Caco-2 (cell line): ENCODE measurements at regions not wholly inside any gene's neighbourhood (a gene's known extent, or its start where the extent isn't known, plus 50 kb on each side); places are given as distances from the start of the nearest gene placed in this dataset.

ENCODE experiments used
- BruUV-seq: library from RNA; stranded (reverse); fragments of 400-500 nt; replicated peaks from 2 replicates; lab custom pipeline; 2021; lab: Mats Ljungman, UMichigan
- CTCF ChIA-PET: fragments of 300-600 bp; sonication (Branson Sonifier 250); formaldehyde crosslinking; loops from one replicate; lab custom pipeline; 2022; ENCODE audit warnings: antibody characterized with exemption; lab: Charles Lee
- POLR2A ChIA-PET: fragments of 300-600 bp; sonication (Branson Sonifier 250); formaldehyde crosslinking; loops from one replicate; lab custom pipeline; 2022; ENCODE audit warnings: antibody characterized with exemption; lab: Charles Lee
- DNase-seq, 2 experiments: peaks; one replicate each; pipeline versions ENCODE4 v3.0.0 to v3.0.0-alpha.2; 2020 to 2022
- H3K27me3 ChIP-seq: replicated peaks from 2 replicates; pipeline ENCODE4 v1.6.0; 2011; ENCODE audit warnings: low read length; ENCODE audit not compliant: control insufficient read depth, insufficient read depth
- H3K36me3 ChIP-seq: 2 replicates; pipeline ENCODE4 v1.5.1; 2011; ENCODE audit warnings: low read length; ENCODE audit not compliant: control insufficient read depth, insufficient read depth
- H3K4me1 ChIP-seq: fragments of 250-450 bp; sonication (Bioruptor Pico); 2 replicates; pipeline ENCODE4 v1.5.1; 2020; ENCODE audit warnings: mild to moderate bottlenecking
- H3K4me3 ChIP-seq: 2 replicates; pipeline ENCODE4 v1.5.1; 2011; ENCODE audit warnings: low read depth, mild to moderate bottlenecking, control low read depth, low read length
- H3K9me3 ChIP-seq: fragments of 250-450 bp; sonication (Bioruptor Pico); 2 replicates; pipeline ENCODE4 v1.5.1; 2020; ENCODE audit warnings: mild to moderate bottlenecking, moderate library complexity
- H3K27ac Mint-ChIP-seq: one replicate; pipeline ENCODE4 v1.8.0; 2022; ENCODE audit warnings: mixed read lengths; ENCODE audit not compliant: unreplicated experiment
- H3K27me3 Mint-ChIP-seq: one replicate; pipeline ENCODE4 v1.8.0; 2022; ENCODE audit warnings: mixed read lengths; ENCODE audit not compliant: insufficient read depth, unreplicated experiment
- H3K36me3 Mint-ChIP-seq: one replicate; pipeline ENCODE4 v1.8.0; 2022; ENCODE audit warnings: mild to moderate bottlenecking, mixed read lengths; ENCODE audit not compliant: insufficient read depth, unreplicated experiment
- H3K4me1 Mint-ChIP-seq: one replicate; pipeline ENCODE4 v1.8.0; 2022; ENCODE audit warnings: low read depth, mixed read lengths; ENCODE audit not compliant: unreplicated experiment
- H3K4me3 Mint-ChIP-seq: one replicate; pipeline ENCODE4 v1.8.0; 2022; ENCODE audit warnings: mild to moderate bottlenecking, moderate library complexity, mixed read lengths; ENCODE audit not compliant: unreplicated experiment
- H3K9me3 Mint-ChIP-seq: one replicate; pipeline ENCODE4 v1.8.0; 2022; ENCODE audit warnings: mixed read lengths; ENCODE audit not compliant: unreplicated experiment
- intact Hi-C: fragments of 100-400 bp; cut with micrococcal nuclease; formaldehyde crosslinking; loops from one replicate; pipeline ENCODE4 v1.10.0; 2022; ENCODE audit not compliant: unreplicated experiment
- TF ChIP-seq, protein P1 (sequence below), 2 experiments: fragments of 200-600 bp in 1 of 2; IDR thresholded peaks; 1 replicate in 1 of 2; 2 replicates in 1 of 2; pipeline versions ENCODE4 v1.5.1 to v1.8.0; 2011 to 2022; ENCODE audit warnings: antibody characterized with exemption in 1 of 2, control low read depth in 1 of 2, inconsistent platforms in 1 of 2, low read depth in 1 of 2, low read length in 1 of 2, mild to moderate bottlenecking in 1 of 2, moderate library complexity in 1 of 2; ENCODE audit not compliant: insufficient read depth in 1 of 2, severe bottlenecking in 1 of 2, unreplicated experiment in 1 of 2

DNA sequence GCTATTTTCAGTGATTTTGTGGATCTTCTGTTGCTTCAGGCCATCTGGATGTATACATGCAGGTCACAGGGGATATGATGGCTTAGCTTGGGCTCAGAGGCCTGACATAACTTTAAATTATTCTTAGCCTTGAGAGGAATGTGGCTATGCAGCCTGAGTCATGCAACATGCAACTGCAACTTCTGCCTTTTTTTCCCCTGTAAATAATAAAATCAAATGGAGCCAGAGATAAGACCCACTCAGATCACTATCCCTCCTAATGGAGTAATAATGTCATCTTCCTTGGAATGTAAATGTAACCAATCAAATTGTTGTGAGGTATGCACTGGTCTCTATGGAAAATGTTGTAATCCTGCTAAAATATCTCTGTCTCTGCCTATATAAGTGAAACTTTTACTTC lies 54.9 kb downstream of the MAGEB17 start:
- Mint-ChIP-seq H3K36me3 (no peaks in the 10 kb centered on the region), H3K27ac (no peak overlapping the region), H3K4me3 (no peak overlapping the region), H3K27me3 (no peaks in the 10 kb centered on the region), H3K4me1 (no peaks in the 10 kb centered on the region), H3K9me3 (peaks cover 22% of the 10 kb centered on the region)
- Histone ChIP-seq H3K4me3 (no peak overlapping the region), H3K36me3 (no peaks in the 10 kb centered on the region), H3K27me3 (no peaks in the 10 kb centered on the region), H3K4me1 (no peaks in the 10 kb centered on the region), H3K9me3 (no peaks in the 10 kb centered on the region)
- BruUV-seq: no TSS peak
- intact Hi-C loops: no loop called here
- ChIA-PET CTCF (no interaction called here), POLR2A (no interaction called here)
- no peak for DNase-seq
- TF ChIP-seq, protein P1, sequence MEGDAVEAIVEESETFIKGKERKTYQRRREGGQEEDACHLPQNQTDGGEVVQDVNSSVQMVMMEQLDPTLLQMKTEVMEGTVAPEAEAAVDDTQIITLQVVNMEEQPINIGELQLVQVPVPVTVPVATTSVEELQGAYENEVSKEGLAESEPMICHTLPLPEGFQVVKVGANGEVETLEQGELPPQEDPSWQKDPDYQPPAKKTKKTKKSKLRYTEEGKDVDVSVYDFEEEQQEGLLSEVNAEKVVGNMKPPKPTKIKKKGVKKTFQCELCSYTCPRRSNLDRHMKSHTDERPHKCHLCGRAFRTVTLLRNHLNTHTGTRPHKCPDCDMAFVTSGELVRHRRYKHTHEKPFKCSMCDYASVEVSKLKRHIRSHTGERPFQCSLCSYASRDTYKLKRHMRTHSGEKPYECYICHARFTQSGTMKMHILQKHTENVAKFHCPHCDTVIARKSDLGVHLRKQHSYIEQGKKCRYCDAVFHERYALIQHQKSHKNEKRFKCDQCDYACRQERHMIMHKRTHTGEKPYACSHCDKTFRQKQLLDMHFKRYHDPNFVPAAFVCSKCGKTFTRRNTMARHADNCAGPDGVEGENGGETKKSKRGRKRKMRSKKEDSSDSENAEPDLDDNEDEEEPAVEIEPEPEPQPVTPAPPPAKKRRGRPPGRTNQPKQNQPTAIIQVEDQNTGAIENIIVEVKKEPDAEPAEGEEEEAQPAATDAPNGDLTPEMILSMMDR (IDR thresholded peaks at IDR 0.05; ENCODE audit: insufficient read depth in 1 of 2, low read depth in 1 of 2, low read length in 1 of 2, severe bottlenecking in 1 of 2, unreplicated experiment in 1 of 2): no peak

GRCh38 chrX:16223385-16223784 lies 56.1 kb downstream of the MAGEB17 start:
- DNase-seq: no peak
- ChIA-PET POLR2A (no interaction called here), CTCF (no interaction called here)
- H3K4me3 Mint-ChIP-seq: no peak overlapping the region
- no peaks in the 10 kb centered on the region for H3K4me1 Mint-ChIP-seq
- BruUV-seq: no TSS peak
- intact Hi-C loops: no loop called here
- no peaks in the 10 kb centered on the region for H3K27me3 Mint-ChIP-seq
- Histone ChIP-seq H3K36me3 (no peaks in the 10 kb centered on the region), H3K4me1 (no peaks in the 10 kb centered on the region), H3K9me3 (no peaks in the 10 kb centered on the region), H3K27me3 (no peaks in the 10 kb centered on the region), H3K4me3 (no peak overlapping the region)
- no peak overlapping the region for H3K27ac Mint-ChIP-seq
- TF ChIP-seq, protein P1 (IDR thresholded peaks at IDR 0.05; ENCODE audit: insufficient read depth in 1 of 2, low read depth in 1 of 2, low read length in 1 of 2, severe bottlenecking in 1 of 2, unreplicated experiment in 1 of 2): no peak
- peaks cover 22% of the 10 kb centered on the region for H3K9me3 Mint-ChIP-seq
- H3K36me3 Mint-ChIP-seq: no peaks in the 10 kb centered on the region

- H3K4me3 Mint-ChIP-seq: no peak overlapping the region
- no TSS peak for BruUV-seq
- H3K27ac Mint-ChIP-seq: no peak overlapping the region
- H3K9me3 Mint-ChIP-seq: no peaks in the 10 kb centered on the region
- Histone ChIP-seq H3K4me1 (no peaks in the 10 kb centered on the region), H3K4me3 (no peak overlapping the region), H3K9me3 (no peaks in the 10 kb centered on the region), H3K36me3 (no peaks in the 10 kb centered on the region), H3K27me3 (no peaks in the 10 kb centered on the region)
- no peaks in the 10 kb centered on the region for H3K27me3 Mint-ChIP-seq
- ChIA-PET CTCF (no interaction called here), POLR2A (no interaction called here)
- TF ChIP-seq, protein P1 (IDR thresholded peaks at IDR 0.05; ENCODE audit: insufficient read depth in 1 of 2, low read depth in 1 of 2, low read length in 1 of 2, severe bottlenecking in 1 of 2, unreplicated experiment in 1 of 2): no peak
- no peaks in the 10 kb centered on the region for H3K4me1 Mint-ChIP-seq
- intact Hi-C loops: no loop called here
- no peaks in the 10 kb centered on the region for H3K36me3 Mint-ChIP-seq
- DNase-seq: no peak
Observed at GRCh38 chrX:16239211-16239610, 71.9 kb downstream of the MAGEB17 start.
